ENCODE measurements at regions not wholly inside any gene's neighbourhood (a gene's known extent, or its start where the extent isn't known, plus 50 kb on each side); places are given as distances from the start of the nearest gene placed in this dataset.

- TF ChIP-seq CTCF (IDR thresholded peaks at IDR 0.05; ENCODE audit: low read depth, low read length, poor library complexity, severe bottlenecking): no peak
- TF ChIP-seq EZH2phosphoT487 (IDR thresholded peaks at IDR 0.05; ENCODE audit: borderline replicate concordance, low read length): no peak
Observed at GRCh38 chr5:133734916-133735315, 122.6 kb upstream of the FSTL4 start.
